ENCODE measurements at regions not wholly inside any gene's neighbourhood (a gene's known extent, or its start where the extent isn't known, plus 50 kb on each side); places are given as distances from the start of the nearest gene placed in this dataset.
A peak's percentile ranks its signal among the peaks of the same experiment; 100 is the strongest.
"Not testable (repeated sequence)": the region's sequence is repeated elsewhere in the genome, so short reads cannot be mapped to it uniquely, and the experiment has no call there.

GRCh38 chr6:167407239-167408064 lies 82.6 kb downstream of the TTLL2 start:
- no peak for DNase-seq (ENCODE audit: low spot score)
- ATAC-seq = no peak

- ATAC-seq (no peak), DNase-seq (ENCODE audit: low spot score) (no peak)
Measured at GRCh38 chr6:167408235-167408869, 83.5 kb downstream of the TTLL2 start.

GRCh38 chr6:167409079-167409478 lies 84.2 kb downstream of the TTLL2 start:
- no peak for DNase-seq (ENCODE audit: low spot score)

GRCh38 chr6:167409694-167410093 lies 84.8 kb downstream of the TTLL2 start:
- DNase-seq (ENCODE audit: low spot score) = no peak
- ATAC-seq = no peak

More at GRCh38 chr6:167409079-167409478, 84.2 kb downstream of the TTLL2 start:
- no peak for ATAC-seq

- DNase-seq (ENCODE audit: low spot score) (no peak), ATAC-seq (no peak)
Measured at GRCh38 chr6:167410462-167410861, 85.6 kb downstream of the TTLL2 start.

- ATAC-seq = no peak
Measured at GRCh38 chr6:167412506-167412905, 87.6 kb downstream of the TTLL2 start.

GRCh38 chr6:167415441-167415961 lies 90.6 kb downstream of the TTLL2 start:
- no peak for ATAC-seq

More at GRCh38 chr6:167412506-167412905, 87.6 kb downstream of the TTLL2 start:
- DNase-seq (ENCODE audit: low spot score) = no peak

GRCh38 chr6:167416676-167417430 lies 92.0 kb downstream of the TTLL2 start:
- no peak for ATAC-seq
- no peak for DNase-seq (ENCODE audit: low spot score)

More at GRCh38 chr6:167415441-167415961, 90.6 kb downstream of the TTLL2 start:
- no peak for DNase-seq (ENCODE audit: low spot score)

- no peak for DNase-seq (ENCODE audit: low spot score)
- ATAC-seq = no peak
Measured at GRCh38 chr6:167420177-167420576, 95.3 kb downstream of the TTLL2 start.

GRCh38 chr6:167420858-167421766 lies 96.2 kb downstream of the TTLL2 start:
- DNase-seq (ENCODE audit: low spot score) (peak; percentile 84), ATAC-seq (peak; percentile 94)

GRCh38 chr6:167421944-167422343 lies 97.1 kb downstream of the TTLL2 start:
- not testable (repeated sequence) for DNase-seq (ENCODE audit: low spot score); ATAC-seq

GRCh38 chr6:167422934-167423333 lies 98.0 kb downstream of the TTLL2 start:
- ATAC-seq = no peak
- DNase-seq (ENCODE audit: low spot score) = no peak

- no peak for ATAC-seq
- no peak for DNase-seq (ENCODE audit: low spot score)
Measured at GRCh38 chr6:167424060-167424673, 99.3 kb downstream of the TTLL2 start.

- DNase-seq (ENCODE audit: low spot score) (no peak), ATAC-seq (no peak)
Measured at GRCh38 chr6:167424700-167425099, 99.8 kb downstream of the TTLL2 start.

- DNase-seq (ENCODE audit: low spot score) (no peak), ATAC-seq (no peak)
Measured at GRCh38 chr6:167426084-167426483, 101.2 kb downstream of the TTLL2 start.

GRCh38 chr6:167426651-167427050 lies 101.8 kb downstream of the TTLL2 start:
- DNase-seq (ENCODE audit: low spot score) = no peak
- no peak for ATAC-seq

GRCh38 chr6:167428664-167429333 lies 103.9 kb downstream of the TTLL2 start:
- no peak for DNase-seq (ENCODE audit: low spot score)
- no peak for ATAC-seq

- ATAC-seq (no peak), DNase-seq (ENCODE audit: low spot score) (no peak)
Measured at GRCh38 chr6:167429353-167429752, 104.5 kb downstream of the TTLL2 start.

- DNase-seq (ENCODE audit: low spot score) (no peak), ATAC-seq (no peak)
Measured at GRCh38 chr6:167435209-167435728, 110.4 kb downstream of the TTLL2 start.
